ENCODE measurements at regions not wholly inside any gene's neighbourhood (a gene's known extent, or its start where the extent isn't known, plus 50 kb on each side); places are given as distances from the start of the nearest gene placed in this dataset.

- no peak for TF ChIP-seq BHLHE40 (IDR thresholded peaks at IDR 0.05; ENCODE audit: borderline replicate concordance)
- TF ChIP-seq ZNF384 (IDR thresholded peaks at IDR 0.05): no peak
- no peak for TF ChIP-seq FOXA1 (IDR thresholded peaks at IDR 0.05)
- TF ChIP-seq SUZ12 (IDR thresholded peaks at IDR 0.05): no peak
- no peak for TF ChIP-seq CTBP1 (IDR thresholded peaks at IDR 0.05; ENCODE audit: borderline replicate concordance)
- TF ChIP-seq TARDBP (IDR thresholded peaks at IDR 0.05): no peak
- TF ChIP-seq SP1 (IDR thresholded peaks at IDR 0.05): no peak
- no peak for TF ChIP-seq ELF4 (IDR thresholded peaks at IDR 0.05)
- TF ChIP-seq FOXK2 (IDR thresholded peaks at IDR 0.05): no peak
- TF ChIP-seq HDGF (IDR thresholded peaks at IDR 0.05; ENCODE audit: borderline replicate concordance): no peak
Observed at GRCh38 chr13:97658556-97658955, 224.6 kb downstream of the RAP2A start.
